Lung (tissue), 11 donors: ENCODE measurements at regions not wholly inside any gene's neighbourhood (a gene's known extent, or its start where the extent isn't known, plus 50 kb on each side); places are given as distances from the start of the nearest gene placed in this dataset.

Experiments
- ATAC-seq: fragments of 200-7000 bp; cut with Tn5 transposase; one replicate; pipeline ENCODE4 v1.9.1; 2020; ENCODE audit warnings: moderate number of reproducible peaks; ENCODE audit not compliant: insufficient read depth, low FRiP score
- DNase-seq, 3 donors: peaks; one replicate each; pipeline ENCODE4 v3.0.0-alpha.2; 2013 to 2017
- H3K27ac ChIP-seq, 2 donors: one replicate each; pipeline ENCODE4 v1.5.1; 2013; ENCODE audit warnings: mild to moderate bottlenecking in 2 of 2, moderate library complexity in 2 of 2, control low read depth in 1 of 2, inconsistent platforms in 1 of 2, low read depth in 1 of 2, low read length in 1 of 2
- H3K27me3 ChIP-seq, 3 donors: one replicate each; pipeline ENCODE4 v1.5.1; 2013; ENCODE audit warnings: low read length in 2 of 3; ENCODE audit not compliant: control insufficient read depth in 3 of 3, insufficient read depth in 3 of 3
- H3K36me3 ChIP-seq, 4 donors: one replicate each; pipeline ENCODE4 v1.5.1; 2013; ENCODE audit warnings: low read length in 4 of 4, mild to moderate bottlenecking in 1 of 4, moderate library complexity in 1 of 4; ENCODE audit not compliant: control insufficient read depth in 4 of 4, insufficient read depth in 4 of 4
- H3K4me1 ChIP-seq, 5 donors: one replicate each; pipeline ENCODE4 v1.5.1; 2013; ENCODE audit warnings: low read length in 5 of 5, mild to moderate bottlenecking in 2 of 5, moderate library complexity in 1 of 5; ENCODE audit not compliant: control insufficient read depth in 5 of 5, insufficient read depth in 5 of 5
- H3K4me3 ChIP-seq: one replicate; pipeline ENCODE4 v1.5.1; 2013; ENCODE audit warnings: mild to moderate bottlenecking, control low read depth, moderate library complexity
- H3K9ac ChIP-seq, 2 donors: one replicate each; pipeline ENCODE4 v1.5.1; 2013; ENCODE audit warnings: low read length in 2 of 2, control low read depth in 1 of 2; ENCODE audit not compliant: insufficient read depth in 1 of 2
- H3K9me3 ChIP-seq, 4 donors: one replicate each; pipeline ENCODE4 v1.5.1; 2013; ENCODE audit warnings: low read length in 3 of 4, mild to moderate bottlenecking in 1 of 4, moderate library complexity in 1 of 4; ENCODE audit not compliant: control insufficient read depth in 4 of 4, insufficient read depth in 3 of 4
- CTCF ChIP-seq: IDR thresholded peaks from 2 replicates; pipeline ENCODE4 v1.5.1; 2012; ENCODE audit warnings: mild to moderate bottlenecking; ENCODE audit errors: control extremely low read depth, extremely low read depth
- WGBS, 2 donors: extraction: QIAGEN DNeasy Blood & Tissue Kit; methylation state at CpG; one replicate each; pipeline ENCODE4 v1.1.7; 2013; 5-methylcytosine and 5-hydroxymethylcytosine counted together
- donor health status: control.
- donor health status: control.
- donor health status: Bipolar disorder and iron deficiency.
- donor health status: healthy.
- donor health status: DM: yes; HTN: yes; CAD: no.

GRCh38 chr2:134150760-134151159 lies 103.1 kb upstream of the MGAT5 start:
- TF ChIP-seq CTCF: no peak
- H3K36me3 ChIP-seq: peaks cover 0 to 3% (median 0%) of the 10 kb centered on the region in 4 donors
- H3K27me3 ChIP-seq: no peaks in the 10 kb centered on the region
- no peak overlapping the region for H3K4me3 ChIP-seq
- no peak overlapping the region for H3K9ac ChIP-seq
- 95 to 97% methylated on average over 3 of the region's 3 CpGs for WGBS, 2 donors
- H3K27ac ChIP-seq: no peak overlapping the region
- no peak for ATAC-seq
- no peak for DNase-seq
- H3K4me1 ChIP-seq: peaks cover 0 to 15% (median 3%) of the 10 kb centered on the region in 5 donors
- H3K9me3 ChIP-seq: no peaks in the 10 kb centered on the region

- H3K27ac ChIP-seq: no peak overlapping the region
- no peaks in the 10 kb centered on the region for H3K27me3 ChIP-seq
- no peaks in the 10 kb centered on the region for H3K9me3 ChIP-seq
- WGBS, 2 donors: 92 to 94% methylated on average over 23 of the region's 23 CpGs
- H3K4me1 ChIP-seq: peaks cover 0 to 16% (median 6%) of the 10 kb centered on the region in 5 donors
- no peak for DNase-seq
- peaks cover 0 to 3% (median 0%) of the 10 kb centered on the region in 4 donors for H3K36me3 ChIP-seq
- no peak for TF ChIP-seq CTCF
- no peak overlapping the region for H3K9ac ChIP-seq
- no peak overlapping the region for H3K4me3 ChIP-seq
- no peak for ATAC-seq
Observed at GRCh38 chr2:134152045-134153010, 101.5 kb upstream of the MGAT5 start.

- Histone ChIP-seq H3K27me3 (no peaks in the 10 kb centered on the region), H3K9me3 (no peaks in the 10 kb centered on the region), H3K4me1 (peaks cover 0 to 19% (median 6%) of the 10 kb centered on the region in 5 donors), H3K27ac (no peak overlapping the region), H3K36me3 (peaks cover 0 to 3% (median 0%) of the 10 kb centered on the region in 4 donors), H3K9ac (no peak overlapping the region), H3K4me3 (no peak overlapping the region)
- no peak for TF ChIP-seq CTCF
- DNase-seq (no peak), ATAC-seq (no peak)
- WGBS, 2 donors: 60 to 77% methylated on average over 7 of the region's 7 CpGs
Observed at GRCh38 chr2:134153294-134153880, 100.5 kb upstream of the MGAT5 start.
